GM23338 (cell line): ENCODE measurements at regions not wholly inside any gene's neighbourhood (a gene's known extent, or its start where the extent isn't known, plus 50 kb on each side); places are given as distances from the start of the nearest gene placed in this dataset.

Experiments
- ATAC-seq: fragments of 200-7000 bp; cut with Tn5 transposase; 3 replicates; pipeline ENCODE4 v1.9.1; 2020
- DNase-seq: peaks from one replicate; pipeline ENCODE4 v3.0.0-alpha.2; 2015; ENCODE audit warnings: low spot score
- H2AFZ ChIP-seq: fragments of 200-600 bp; sonication (generic); 2 replicates; pipeline ENCODE4 v1.8.0; 2016; ENCODE audit warnings: antibody characterized with exemption, mild to moderate bottlenecking, moderate library complexity
- H3F3A ChIP-seq: fragments of 200-600 bp; sonication (generic); replicated peaks from 2 replicates; pipeline ENCODE4 v1.8.0; 2017; ENCODE audit warnings: antibody characterized with exemption, mixed run types, low read depth
- H3K27ac ChIP-seq: fragments of 200-600 bp; sonication (generic); 2 replicates; pipeline ENCODE4 v1.6.1; 2016; ENCODE audit warnings: low read depth
- H3K27me3 ChIP-seq: fragments of 200-600 bp; sonication (generic); 2 replicates; pipeline ENCODE4 v1.8.0; 2016; ENCODE audit warnings: mild to moderate bottlenecking, mixed run types, moderate library complexity; ENCODE audit not compliant: insufficient read depth
- H3K36me3 ChIP-seq: fragments of 200-600 bp; sonication (generic); 2 replicates; pipeline ENCODE4 v1.8.0; 2016; ENCODE audit warnings: mild to moderate bottlenecking; ENCODE audit not compliant: insufficient read depth
- H3K4me1 ChIP-seq: fragments of 200-600 bp; sonication (generic); 2 replicates; pipeline ENCODE4 v1.8.0; 2016; ENCODE audit warnings: mild to moderate bottlenecking, moderate library complexity; ENCODE audit not compliant: insufficient read depth
- H3K4me2 ChIP-seq: fragments of 200-600 bp; sonication (generic); 2 replicates; pipeline ENCODE4 v1.7.1; 2017; ENCODE audit warnings: mixed run types
- H3K4me3 ChIP-seq: fragments of 200-600 bp; sonication (generic); 2 replicates; pipeline ENCODE4 v1.6.1; 2016; ENCODE audit warnings: mixed run types
- H3K79me2 ChIP-seq: fragments of 200-600 bp; sonication (generic); replicated peaks from 2 replicates; pipeline ENCODE4 v1.8.0; 2017; ENCODE audit warnings: mild to moderate bottlenecking; ENCODE audit not compliant: insufficient read depth
- H3K9me2 ChIP-seq: fragments of 200-600 bp; sonication (generic); 2 replicates; pipeline ENCODE4 v1.8.0; 2017; ENCODE audit not compliant: insufficient read depth
- H4K20me1 ChIP-seq: fragments of 200-600 bp; sonication (generic); replicated peaks from 2 replicates; pipeline ENCODE4 v1.8.0; 2017; ENCODE audit warnings: mild to moderate bottlenecking; ENCODE audit not compliant: insufficient read depth
- H3K27ac Mint-ChIP-seq: 2 replicates; pipeline ENCODE4 v1.8.0; 2020; ENCODE audit warnings: inconsistent platforms, mild to moderate bottlenecking, moderate library complexity, mixed read lengths
- H3K27me3 Mint-ChIP-seq: 3 replicates; pipeline ENCODE4 v1.8.0; 2022; ENCODE audit warnings: low read depth, mild to moderate bottlenecking, moderate library complexity, mixed read lengths, inconsistent platforms; ENCODE audit not compliant: insufficient read depth, poor library complexity
- H3K36me3 Mint-ChIP-seq: 3 replicates; pipeline ENCODE4 v1.8.0; 2021; ENCODE audit warnings: low read depth, mild to moderate bottlenecking, inconsistent platforms, moderate library complexity, mixed read lengths
- H3K4me1 Mint-ChIP-seq: 3 replicates; pipeline ENCODE4 v1.8.0; 2020; ENCODE audit warnings: mild to moderate bottlenecking, inconsistent platforms, mixed read lengths
- H3K4me3 Mint-ChIP-seq: 3 replicates; pipeline ENCODE4 v1.8.0; 2021; ENCODE audit warnings: moderate library complexity, mild to moderate bottlenecking, inconsistent platforms, mixed read lengths
- H3K9me3 Mint-ChIP-seq: 3 replicates; pipeline ENCODE4 v1.8.0; 2020; ENCODE audit warnings: moderate library complexity, mild to moderate bottlenecking, inconsistent platforms, mixed read lengths
- CREB1 ChIP-seq: fragments of 250-450 bp; sonication (Bioruptor Pico); IDR thresholded peaks from 2 replicates; pipeline ENCODE4 v1.5.0; 2020; ENCODE audit warnings: low read depth, mild to moderate bottlenecking, moderate library complexity
- CTCF ChIP-seq, 2 experiments: fragments of 200-600 bp in 1 of 2; sonication (generic) in 1 of 2; conservative IDR thresholded peaks; 2 replicates each; pipeline versions ENCODE4 v1.5.1 to v1.6.1; 2016 to 2017; ENCODE audit warnings: antibody characterized with exemption in 2 of 2, low read depth in 2 of 2, mild to moderate bottlenecking in 2 of 2, moderate library complexity in 1 of 2
- ETS1 ChIP-seq: IDR thresholded peaks from 2 replicates; pipeline ENCODE4 v1.6.1; 2016; ENCODE audit warnings: antibody characterized with exemption
- EZH2 ChIP-seq: fragments of 200-600 bp; sonication (generic); IDR thresholded peaks from one replicate; pipeline ENCODE4 v1.8.0; 2017; ENCODE audit warnings: antibody characterized with exemption, mild to moderate bottlenecking, low read depth; ENCODE audit not compliant: unreplicated experiment
- EZH2phosphoT487 ChIP-seq: fragments of 200-600 bp; sonication (generic); IDR thresholded peaks from one replicate; pipeline ENCODE4 v1.8.1; 2018; ENCODE audit warnings: antibody characterized with exemption; ENCODE audit not compliant: unreplicated experiment
- JUNB ChIP-seq: IDR thresholded peaks from one replicate; pipeline ENCODE4 v1.6.1; 2016; ENCODE audit warnings: antibody characterized with exemption; ENCODE audit not compliant: unreplicated experiment
- ZNF331 ChIP-seq: fragments of 250-450 bp; sonication (Bioruptor Pico); IDR thresholded peaks from 2 replicates; pipeline ENCODE4 v1.5.0; 2020; ENCODE audit warnings: low read depth, mild to moderate bottlenecking, moderate library complexity
- ZNF462 ChIP-seq: fragments of 250-450 bp; sonication (Bioruptor Pico); IDR thresholded peaks from 2 replicates; pipeline ENCODE4 v1.5.0; 2020; ENCODE audit warnings: mild to moderate bottlenecking, moderate library complexity

- no peak for TF ChIP-seq CTCF (conservative IDR thresholded peaks at IDR 0.05; ENCODE audit: low read depth in 2 of 2)
- no peak for TF ChIP-seq EZH2phosphoT487
- no peak for TF ChIP-seq ETS1
- no peak for TF ChIP-seq EZH2
- no peak for TF ChIP-seq CREB1 (CRISPR knock-in tag)
- no peak for TF ChIP-seq JUNB
Measured at GRCh38 chr6:6471276-6471675, 117.2 kb upstream of the LY86 start (continued).

- no peak for ATAC-seq
- no peak overlapping the region for H3K27ac Mint-ChIP-seq
Measured at GRCh38 chr6:6474170-6474920, 114.2 kb upstream of the LY86 start.

More at GRCh38 chr6:6474170-6474920, 114.2 kb upstream of the LY86 start:
- no peaks in the 10 kb centered on the region for H3F3A ChIP-seq
- no peaks in the 10 kb centered on the region for H3K27me3 ChIP-seq
- peaks cover 7% of the 10 kb centered on the region; the same call in 1 of the 2 replicates for H3K9me2 ChIP-seq
- no peaks in the 10 kb centered on the region for H3K36me3 Mint-ChIP-seq
- TF ChIP-seq CREB1 (CRISPR knock-in tag) (no peak), JUNB (no peak), CTCF (conservative IDR thresholded peaks at IDR 0.05; ENCODE audit: low read depth in 2 of 2) (peak in 1 of 2 experiments; percentile 24; a peak in 1 of 4 replicates), ZNF331 (CRISPR knock-in tag) (no peak), ZNF462 (CRISPR knock-in tag) (no peak)
- peaks cover 5% of the 10 kb centered on the region for H3K9me3 Mint-ChIP-seq
- H3K4me2 ChIP-seq: no peak overlapping the region
- H3K4me3 ChIP-seq: no peak overlapping the region
- H2AFZ ChIP-seq: peak overlapping the region; percentile 38; the same call in 1 of the 2 replicates
- peaks cover 9% of the 10 kb centered on the region for H3K4me1 Mint-ChIP-seq
- no peaks in the 10 kb centered on the region for H3K27me3 Mint-ChIP-seq
- DNase-seq: peak; percentile 6
- no peaks in the 10 kb centered on the region for H4K20me1 ChIP-seq
- H3K27ac ChIP-seq: no peak overlapping the region
- H3K4me3 Mint-ChIP-seq: no peak overlapping the region
- H3K36me3 ChIP-seq: no peaks in the 10 kb centered on the region
- H3K4me1 ChIP-seq: peaks cover 12% of the 10 kb centered on the region
- no peaks in the 10 kb centered on the region for H3K79me2 ChIP-seq
